ENCODE measurements at regions not wholly inside any gene's neighbourhood (a gene's known extent, or its start where the extent isn't known, plus 50 kb on each side); places are given as distances from the start of the nearest gene placed in this dataset.

- TF ChIP-seq CTCF (IDR thresholded peaks at IDR 0.05) (no peak), ZFX (IDR thresholded peaks at IDR 0.05; ENCODE audit: borderline replicate concordance) (no peak)
These were observed 837.4 kb downstream of the LRRTM4 start for GRCh38 chr2:76684756-76685155.
